ENCODE measurements at regions not wholly inside any gene's neighbourhood (a gene's known extent, or its start where the extent isn't known, plus 50 kb on each side); places are given as distances from the start of the nearest gene placed in this dataset.
A peak's percentile ranks its signal among the peaks of the same experiment; 100 is the strongest.
"Not testable (repeated sequence)": the region's sequence is repeated elsewhere in the genome, so short reads cannot be mapped to it uniquely, and the experiment has no call there.

GRCh38 chr7:148515237-148515636 is 75.3 kb upstream of the C7orf33 start:
- DNase-seq, result no peak

- no peak for DNase-seq
Measured at GRCh38 chr7:148515728-148516695, 74.6 kb upstream of the C7orf33 start.

- not testable (repeated sequence) for DNase-seq
Measured at GRCh38 chr7:148519386-148519785, 71.2 kb upstream of the C7orf33 start.

GRCh38 chr7:148521271-148521670 is 69.3 kb upstream of the C7orf33 start:
- no peak for DNase-seq

- DNase-seq, result no peak
Measured at GRCh38 chr7:148523550-148523949, 67.0 kb upstream of the C7orf33 start.

- DNase-seq, result no peak
Measured at GRCh38 chr7:148524479-148525224, 65.9 kb upstream of the C7orf33 start.

- DNase-seq, result peak; percentile 87
Measured at GRCh38 chr7:148527717-148528168, 62.8 kb upstream of the C7orf33 start.

GRCh38 chr7:148535217-148535616 is 55.3 kb upstream of the C7orf33 start:
- peak; percentile 10 for DNase-seq

GRCh38 chr7:148537435-148537834 is 53.1 kb upstream of the C7orf33 start:
- DNase-seq, result no peak

- DNase-seq, result no peak
Measured at GRCh38 chr7:148540041-148540738, 50.4 kb upstream of the C7orf33 start.
